ENCODE measurements at regions not wholly inside any gene's neighbourhood (a gene's known extent, or its start where the extent isn't known, plus 50 kb on each side); places are given as distances from the start of the nearest gene placed in this dataset.

GRCh38 chr11:19574916-19575315 lies 137.7 kb upstream of the NAV2 start:
- 60 to 63% (median 63%) methylated on average over 3 of the region's 3 CpGs for WGBS, 3 donors
- H3K27ac ChIP-seq (ENCODE audit: low read depth, low read length), result no peak overlapping the region

GRCh38 chr11:19573666-19574065 lies 139.0 kb upstream of the NAV2 start:
- 78 to 95% (median 85%) methylated on average over 1 of the region's 1 CpG for WGBS, 3 donors
- H3K27ac ChIP-seq (ENCODE audit: low read depth, low read length), result no peak overlapping the region

- WGBS, 3 donors, result 86 to 98% (median 93%) methylated on average over 4 of the region's 4 CpGs
- no peak overlapping the region for H3K27ac ChIP-seq (ENCODE audit: low read depth, low read length)
Observed at GRCh38 chr11:19571906-19572305, 140.7 kb upstream of the NAV2 start.

DNA sequence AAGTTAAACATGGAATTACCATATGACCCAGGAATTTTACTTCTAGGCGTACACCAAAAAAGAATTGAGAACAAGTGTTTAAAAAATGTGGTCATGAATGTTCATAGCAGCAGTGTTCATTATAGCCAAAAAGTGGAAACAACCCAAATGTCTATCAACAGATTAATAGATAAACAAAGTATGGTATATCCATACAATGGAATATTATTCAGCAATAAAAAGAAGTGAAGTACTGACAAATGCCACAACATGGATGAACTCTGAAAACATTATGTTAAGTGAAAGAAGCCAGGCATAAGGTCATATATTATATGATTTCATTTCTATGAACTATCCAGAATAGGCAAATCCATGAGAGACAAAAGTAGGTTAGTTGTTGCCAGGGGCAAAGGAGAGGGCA lies 141.7 kb upstream of the NAV2 start:
- H3K27ac ChIP-seq (ENCODE audit: low read depth, low read length), result no peak overlapping the region
- WGBS, 3 donors, result 91 to 100% (median 96%) methylated on average over 1 of the region's 1 CpG

DNA sequence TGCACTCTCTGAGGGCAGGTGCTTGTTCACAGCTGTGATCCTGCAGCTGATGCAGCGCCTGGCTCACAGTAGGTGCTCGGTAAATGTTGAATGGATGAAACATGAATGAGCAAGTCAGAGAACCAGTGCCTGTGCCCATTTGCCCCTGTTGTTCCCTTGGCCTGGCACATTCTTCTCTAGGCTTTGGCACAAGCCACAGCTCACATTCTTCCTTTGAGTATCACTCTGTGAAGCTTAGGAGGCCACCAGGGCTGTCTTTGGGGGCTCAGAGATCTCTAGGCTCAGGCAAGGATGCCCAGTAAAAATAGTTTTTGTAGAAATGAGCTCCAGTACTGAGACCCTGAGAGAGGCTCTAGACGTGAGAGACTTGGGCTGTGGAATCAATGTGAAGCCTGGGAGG lies 144.6 kb upstream of the NAV2 start:
- WGBS, 3 donors, result 90 to 97% (median 92%) methylated on average over 3 of the region's 3 CpGs

DNA sequence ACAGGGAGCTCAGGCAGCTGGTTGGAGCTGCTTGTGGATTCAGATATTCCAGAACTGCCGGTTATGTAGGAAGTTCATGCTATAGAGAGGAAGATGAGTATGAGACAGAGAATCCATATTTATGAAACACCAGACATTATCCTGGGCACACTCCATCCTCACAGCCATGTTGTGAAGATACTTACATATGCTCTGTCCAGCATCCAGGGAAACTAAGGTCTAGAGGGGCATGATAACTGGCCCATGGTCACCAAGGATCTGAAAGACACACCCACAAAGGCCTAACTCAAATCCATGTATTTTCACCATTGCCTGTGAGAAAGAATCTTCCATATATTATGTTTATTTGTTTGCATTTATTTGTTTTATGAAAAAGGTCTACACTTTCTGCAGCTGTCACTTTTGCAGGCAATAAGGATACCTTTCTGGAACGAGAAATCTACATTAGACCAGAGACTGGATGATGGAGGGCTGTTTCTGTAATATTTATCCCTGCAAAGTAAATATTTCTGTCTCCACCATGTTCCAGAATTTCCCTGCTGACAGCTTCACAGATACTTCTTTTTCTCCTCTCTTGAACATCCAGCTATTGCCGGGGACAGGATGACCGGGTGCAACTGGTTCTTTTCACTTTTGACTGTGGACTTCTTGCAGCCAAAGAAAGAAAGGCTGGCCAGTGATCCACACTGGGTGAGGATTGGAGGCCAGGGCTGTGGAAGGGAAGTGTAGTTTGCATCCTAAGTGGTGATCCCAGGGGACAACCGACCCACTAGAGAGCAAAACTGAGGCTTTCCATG lies 145.9 kb upstream of the NAV2 start:
- 82 to 89% (median 87%) methylated on average over 5 of the region's 5 CpGs for WGBS, 3 donors
- H3K27ac ChIP-seq (ENCODE audit: low read depth, low read length), result no peak overlapping the region

More for the DNA sequence above, 144.6 kb upstream of the NAV2 start:
- H3K27ac ChIP-seq (ENCODE audit: low read depth, low read length), result no peak overlapping the region

GRCh38 chr11:19565639-19566038 lies 147.0 kb upstream of the NAV2 start:
- WGBS, 3 donors, result 91 to 96% (median 95%) methylated on average over 7 of the region's 7 CpGs
- H3K27ac ChIP-seq (ENCODE audit: low read depth, low read length), result no peak overlapping the region

DNA sequence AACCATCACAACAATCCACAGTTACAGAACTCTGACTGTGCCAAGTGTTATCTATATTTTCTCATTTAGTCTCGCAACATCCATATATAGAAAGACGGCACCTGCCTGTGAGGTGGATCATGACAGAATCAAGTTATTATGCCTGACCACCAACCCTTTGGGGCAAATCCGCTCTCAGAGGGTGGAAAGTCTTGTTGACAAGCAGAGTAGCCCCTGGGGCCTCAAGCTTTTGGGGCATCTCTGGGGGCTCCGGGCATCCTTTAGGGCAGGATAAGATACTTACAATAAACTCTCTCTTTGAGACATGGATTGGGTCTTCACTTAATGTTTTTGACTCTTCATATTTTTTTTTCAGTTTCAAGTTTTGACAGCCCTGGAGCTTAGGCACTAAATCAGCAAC lies 150.5 kb upstream of the NAV2 start:
- 89 to 95% (median 92%) methylated on average over 4 of the region's 4 CpGs for WGBS, 3 donors

DNA sequence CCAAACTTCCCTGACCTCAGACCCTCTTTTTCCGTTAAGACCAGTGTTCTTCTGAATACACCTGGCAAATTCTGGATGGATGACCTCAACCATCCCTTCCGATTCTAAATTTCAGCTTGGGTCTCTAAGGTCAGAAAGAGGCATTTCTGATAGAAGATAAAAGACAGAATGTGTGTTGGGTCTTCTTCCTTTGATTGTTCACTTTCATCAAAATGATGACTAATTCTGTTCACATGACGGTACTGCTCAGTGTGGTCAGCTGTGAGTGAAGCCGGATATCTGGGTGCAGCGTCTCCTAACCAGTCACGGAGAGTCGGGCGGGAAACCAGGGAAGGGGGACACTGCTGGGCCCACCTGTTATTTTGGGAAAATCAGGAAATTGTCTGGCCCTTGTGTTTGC lies 151.6 kb upstream of the NAV2 start:
- H3K27ac ChIP-seq (ENCODE audit: low read depth, low read length), result no peak overlapping the region
- 68 to 85% (median 78%) methylated on average over 8 of the region's 8 CpGs for WGBS, 3 donors

More for the DNA sequence above, 150.5 kb upstream of the NAV2 start:
- no peak overlapping the region for H3K27ac ChIP-seq (ENCODE audit: low read depth, low read length)

- 69 to 80% (median 77%) methylated on average over 5 of the region's 5 CpGs for WGBS, 3 donors
- no peak overlapping the region for H3K27ac ChIP-seq (ENCODE audit: low read depth, low read length)
Observed at GRCh38 chr11:19560156-19560555, 152.5 kb upstream of the NAV2 start.

- WGBS, 3 donors, result 73 to 86% (median 76%) methylated on average over 6 of the region's 6 CpGs
Observed at GRCh38 chr11:19559746-19560145, 152.9 kb upstream of the NAV2 start.

GRCh38 chr11:19558189-19558986 lies 154.2 kb upstream of the NAV2 start:
- 83 to 88% (median 87%) methylated on average over 12 of the region's 12 CpGs for WGBS, 3 donors
- H3K27ac ChIP-seq (ENCODE audit: low read depth, low read length), result no peak overlapping the region

More at GRCh38 chr11:19559746-19560145, 152.9 kb upstream of the NAV2 start:
- no peak overlapping the region for H3K27ac ChIP-seq (ENCODE audit: low read depth, low read length)

DNA sequence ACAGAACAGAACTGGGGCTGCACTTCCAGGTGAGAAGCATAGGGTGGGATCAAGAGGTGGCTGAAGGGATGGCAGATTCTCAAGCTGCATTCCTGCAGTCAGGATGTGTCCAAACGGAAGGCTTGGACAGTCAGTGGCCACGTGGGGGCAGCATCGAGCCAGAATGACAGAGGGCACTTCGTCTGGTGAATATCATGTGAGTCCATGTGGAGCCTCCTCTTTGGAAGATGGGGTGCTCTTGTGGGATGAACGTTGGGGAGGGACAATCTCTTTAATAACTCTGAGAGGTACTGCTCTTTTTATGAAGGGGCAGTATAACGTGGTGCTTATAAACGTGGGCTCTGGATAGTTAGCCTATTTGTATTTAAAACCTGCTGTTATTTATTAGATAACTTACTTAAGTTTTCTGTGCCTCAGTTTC lies 154.9 kb upstream of the NAV2 start:
- 6% methylated on average over 7 of the region's 7 CpGs for WGBS, 3 donors
- no peak overlapping the region for H3K27ac ChIP-seq (ENCODE audit: low read depth, low read length)

GRCh38 chr11:19557185-19557584 lies 155.5 kb upstream of the NAV2 start:
- H3K27ac ChIP-seq (ENCODE audit: low read depth, low read length), result no peak overlapping the region
- WGBS, 3 donors, result 40 to 72% (median 67%) methylated on average over 6 of the region's 6 CpGs

- 45 to 80% (median 79%) methylated on average over 3 of the region's 3 CpGs for WGBS, 3 donors
Observed at GRCh38 chr11:19555266-19555665, 157.4 kb upstream of the NAV2 start.

GRCh38 chr11:19553683-19554333 lies 158.8 kb upstream of the NAV2 start:
- no peak overlapping the region for H3K27ac ChIP-seq (ENCODE audit: low read depth, low read length)
- WGBS, 3 donors, result 36 to 41% (median 37%) methylated on average over 8 of the region's 8 CpGs

More at GRCh38 chr11:19555266-19555665, 157.4 kb upstream of the NAV2 start:
- H3K27ac ChIP-seq (ENCODE audit: low read depth, low read length), result no peak overlapping the region

- WGBS, 3 donors, result 61 to 75% (median 72%) methylated on average over 8 of the region's 8 CpGs
- no peak overlapping the region for H3K27ac ChIP-seq (ENCODE audit: low read depth, low read length)
Observed at GRCh38 chr11:19552656-19553260, 159.9 kb upstream of the NAV2 start.

DNA sequence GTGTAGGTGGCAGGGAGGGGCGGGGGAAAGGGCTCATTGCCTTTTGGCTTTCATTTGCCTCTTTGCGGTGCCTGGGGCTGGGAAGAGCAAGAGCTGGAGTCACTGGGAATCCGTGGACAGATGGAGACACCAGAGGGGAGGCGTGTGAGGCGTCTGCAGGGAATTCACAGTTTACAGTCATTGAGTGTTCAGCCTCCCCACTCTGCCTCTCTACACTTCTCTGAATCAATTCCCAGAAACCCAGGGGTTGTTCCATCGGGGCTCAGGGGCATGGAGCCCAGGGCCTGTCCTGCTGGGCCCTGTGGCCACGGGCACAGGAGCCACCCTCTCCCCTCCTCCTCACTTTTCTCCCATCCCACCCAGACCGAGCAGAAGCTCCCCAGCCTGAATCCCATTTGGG lies 160.5 kb upstream of the NAV2 start:
- no peak overlapping the region for H3K27ac ChIP-seq (ENCODE audit: low read depth, low read length)
- 71 to 90% (median 82%) methylated on average over 8 of the region's 8 CpGs for WGBS, 3 donors

- H3K27ac ChIP-seq (ENCODE audit: low read depth, low read length), result no peak overlapping the region
- WGBS, 3 donors, result 70 to 76% (median 71%) methylated on average over 4 of the region's 4 CpGs
Observed at GRCh38 chr11:19551457-19551856, 161.2 kb upstream of the NAV2 start.

Data from adipose tissue (tissue), 3 donors.